ENCODE measurements at regions not wholly inside any gene's neighbourhood (a gene's known extent, or its start where the extent isn't known, plus 50 kb on each side); places are given as distances from the start of the nearest gene placed in this dataset.
A peak's percentile ranks its signal among the peaks of the same experiment; 100 is the strongest.

DNA sequence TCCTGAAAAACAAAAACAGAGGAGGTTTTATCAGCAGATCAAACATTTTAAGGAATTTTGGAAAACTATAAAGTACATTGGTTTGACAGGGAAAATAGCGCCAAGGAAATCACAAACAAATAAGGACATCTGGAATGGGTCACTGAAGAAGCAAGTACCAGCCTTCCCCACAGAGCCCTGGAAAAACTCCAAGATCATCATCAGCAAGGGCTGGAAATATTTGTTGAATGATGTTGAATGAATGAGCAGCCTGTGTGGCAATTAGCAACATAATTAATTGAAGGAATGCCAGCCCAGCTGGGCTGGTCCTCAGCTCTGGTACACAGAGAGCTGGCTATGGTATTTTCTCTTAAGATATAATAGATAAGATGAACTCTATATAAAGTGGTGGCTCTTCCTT, 290.4 kb downstream of the HS3ST3A1 start:
- Histone ChIP-seq H3K27me3 (replicated peaks in 1 of 7) (no peaks in the 10 kb centered on the region), H3K9me3 (peaks cover 0 to 7% (median 0%) of the 10 kb centered on the region in 8 donors), H3K27ac (no peak overlapping the region), H3K36me3 (no peaks in the 10 kb centered on the region), H3K4me3 (no peak overlapping the region), H3K4me1 (no peaks in the 10 kb centered on the region)
- TF ChIP-seq, protein P1, sequence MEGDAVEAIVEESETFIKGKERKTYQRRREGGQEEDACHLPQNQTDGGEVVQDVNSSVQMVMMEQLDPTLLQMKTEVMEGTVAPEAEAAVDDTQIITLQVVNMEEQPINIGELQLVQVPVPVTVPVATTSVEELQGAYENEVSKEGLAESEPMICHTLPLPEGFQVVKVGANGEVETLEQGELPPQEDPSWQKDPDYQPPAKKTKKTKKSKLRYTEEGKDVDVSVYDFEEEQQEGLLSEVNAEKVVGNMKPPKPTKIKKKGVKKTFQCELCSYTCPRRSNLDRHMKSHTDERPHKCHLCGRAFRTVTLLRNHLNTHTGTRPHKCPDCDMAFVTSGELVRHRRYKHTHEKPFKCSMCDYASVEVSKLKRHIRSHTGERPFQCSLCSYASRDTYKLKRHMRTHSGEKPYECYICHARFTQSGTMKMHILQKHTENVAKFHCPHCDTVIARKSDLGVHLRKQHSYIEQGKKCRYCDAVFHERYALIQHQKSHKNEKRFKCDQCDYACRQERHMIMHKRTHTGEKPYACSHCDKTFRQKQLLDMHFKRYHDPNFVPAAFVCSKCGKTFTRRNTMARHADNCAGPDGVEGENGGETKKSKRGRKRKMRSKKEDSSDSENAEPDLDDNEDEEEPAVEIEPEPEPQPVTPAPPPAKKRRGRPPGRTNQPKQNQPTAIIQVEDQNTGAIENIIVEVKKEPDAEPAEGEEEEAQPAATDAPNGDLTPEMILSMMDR (IDR thresholded peaks at IDR 0.05 in 8 of 11, conservative IDR thresholded peaks at IDR 0.05 in 3 of 11): no peak
- TF ChIP-seq POLR2A (IDR thresholded peaks at IDR 0.05) (no peak), POLR2AphosphoS5 (IDR thresholded peaks at IDR 0.05) (no peak)
- WGBS, 5 donors: 83 to 94% (median 88%) methylated on average over 1 of the region's 1 CpG
- DNase-seq: no peak
- intact Hi-C loops (cut with DNase I; ENCODE audit: low total_unique reads): no loop called here

GRCh38 chr17:13310858-13311257, 290.9 kb downstream of the HS3ST3A1 start:
- TF ChIP-seq, protein P1 (IDR thresholded peaks at IDR 0.05 in 8 of 11, conservative IDR thresholded peaks at IDR 0.05 in 3 of 11): no peak
- no peak for TF ChIP-seq POLR2AphosphoS5 (IDR thresholded peaks at IDR 0.05)
- intact Hi-C loops (cut with DNase I; ENCODE audit: low total_unique reads): no loop called here
- Histone ChIP-seq H3K4me3 (no peak overlapping the region), H3K36me3 (no peaks in the 10 kb centered on the region), H3K27ac (no peak overlapping the region), H3K9me3 (peaks cover 0 to 7% (median 0%) of the 10 kb centered on the region in 8 donors), H3K27me3 (replicated peaks in 1 of 7) (no peaks in the 10 kb centered on the region), H3K4me1 (no peaks in the 10 kb centered on the region)
- WGBS, 5 donors: 0 to 97% (median 51%) methylated on average over 2 of the region's 2 CpGs
- no peak for DNase-seq

- Histone ChIP-seq H3K27ac (no peak overlapping the region), H3K36me3 (no peaks in the 10 kb centered on the region), H3K4me3 (no peak overlapping the region), H3K27me3 (replicated peaks in 1 of 7) (no peaks in the 10 kb centered on the region), H3K4me1 (no peaks in the 10 kb centered on the region), H3K9me3 (peaks cover 0 to 7% (median 0%) of the 10 kb centered on the region in 8 donors)
- WGBS, 5 donors: 48 to 61% (median 49%) methylated on average over 13 of the region's 13 CpGs
- TF ChIP-seq, protein P1 (IDR thresholded peaks at IDR 0.05 in 8 of 11, conservative IDR thresholded peaks at IDR 0.05 in 3 of 11): peak in 8 of 11 experiments; percentile 12 to 57 (median 41)
- TF ChIP-seq POLR2AphosphoS5 (IDR thresholded peaks at IDR 0.05): no peak
- DNase-seq: no peak
- intact Hi-C loops (cut with DNase I; ENCODE audit: low total_unique reads): no loop called here
Observed at GRCh38 chr17:13306310-13306962, 288.6 kb upstream of the ELAC2 start.

- H3K36me3 ChIP-seq: no peaks in the 10 kb centered on the region
- WGBS, 5 donors: 87 to 96% (median 93%) methylated on average over 4 of the region's 4 CpGs
- TF ChIP-seq POLR2A (IDR thresholded peaks at IDR 0.05) (no peak), POLR2AphosphoS5 (IDR thresholded peaks at IDR 0.05) (no peak)
- no peak overlapping the region for H3K27ac ChIP-seq
- no peaks in the 10 kb centered on the region for H3K27me3 ChIP-seq (replicated peaks in 1 of 7)
- peaks cover 0 to 6% (median 0%) of the 10 kb centered on the region in 8 donors for H3K9me3 ChIP-seq
- H3K4me1 ChIP-seq: no peaks in the 10 kb centered on the region
- no peak overlapping the region for H3K4me3 ChIP-seq
- DNase-seq: no peak
- intact Hi-C loops (cut with DNase I; ENCODE audit: low total_unique reads): no loop called here
Observed at GRCh38 chr17:13302983-13303382, 285.2 kb upstream of the ELAC2 start.

All from spleen (tissue), 11 donors.